HG03135 (cell line): ENCODE measurements at regions not wholly inside any gene's neighbourhood (a gene's known extent, or its start where the extent isn't known, plus 50 kb on each side); places are given as distances from the start of the nearest gene placed in this dataset.
"Not testable (repeated sequence)": the region's sequence is repeated elsewhere in the genome, so short reads cannot be mapped to it uniquely, and the experiment has no call there.

Experiments
- ATAC-seq: cut with Tn5 transposase; IDR thresholded peaks from one replicate; pipeline ENCODE4 v1.9.1; 2021; ENCODE audit warnings: mild to moderate bottlenecking, moderate library complexity; ENCODE audit not compliant: unreplicated experiment

DNA sequence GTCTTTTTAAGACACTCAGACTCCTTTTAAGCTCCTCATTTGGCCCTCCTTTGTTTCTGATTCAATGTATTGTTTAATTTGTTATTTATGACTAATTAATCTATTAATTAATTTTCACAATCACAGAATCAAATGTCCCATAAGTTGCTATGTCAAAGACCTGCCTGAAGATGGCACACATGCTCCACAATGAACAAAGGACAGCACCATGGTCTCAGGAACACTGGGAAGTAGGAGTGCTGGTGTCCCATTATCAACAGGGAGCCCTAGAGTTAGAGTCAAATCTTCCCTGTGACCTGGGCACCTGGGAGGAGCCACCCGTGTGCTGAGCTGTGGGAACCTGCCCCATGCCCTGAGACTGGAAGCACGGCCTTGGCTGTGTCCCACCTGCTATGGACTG lies 1164.3 kb downstream of the RPIA start:
- not testable (repeated sequence) for ATAC-seq

DNA sequence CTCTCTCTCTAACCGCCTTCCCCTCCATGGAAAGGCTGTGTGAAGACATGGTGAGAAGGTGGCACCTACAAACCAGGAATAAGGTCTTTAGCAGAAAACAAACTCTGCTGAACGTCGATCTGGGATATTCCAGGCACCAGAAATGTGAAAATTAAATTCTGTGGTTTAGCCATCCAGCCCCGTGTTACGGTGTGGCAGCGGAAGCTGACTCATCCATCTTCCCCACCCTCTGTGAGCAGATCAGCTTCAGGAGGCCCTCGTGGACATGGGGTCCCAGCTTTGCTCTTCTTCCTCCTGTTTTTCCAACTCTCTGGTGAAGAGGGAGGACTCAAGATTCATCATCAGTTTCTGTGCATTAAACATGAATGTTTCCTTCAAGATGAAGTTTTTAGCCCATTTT lies 1164.8 kb downstream of the RPIA start:
- ATAC-seq, result not testable (repeated sequence)

- not testable (repeated sequence) for ATAC-seq
Observed at GRCh38 chr2:89862164-89862563, 1170.7 kb downstream of the RPIA start.

DNA sequence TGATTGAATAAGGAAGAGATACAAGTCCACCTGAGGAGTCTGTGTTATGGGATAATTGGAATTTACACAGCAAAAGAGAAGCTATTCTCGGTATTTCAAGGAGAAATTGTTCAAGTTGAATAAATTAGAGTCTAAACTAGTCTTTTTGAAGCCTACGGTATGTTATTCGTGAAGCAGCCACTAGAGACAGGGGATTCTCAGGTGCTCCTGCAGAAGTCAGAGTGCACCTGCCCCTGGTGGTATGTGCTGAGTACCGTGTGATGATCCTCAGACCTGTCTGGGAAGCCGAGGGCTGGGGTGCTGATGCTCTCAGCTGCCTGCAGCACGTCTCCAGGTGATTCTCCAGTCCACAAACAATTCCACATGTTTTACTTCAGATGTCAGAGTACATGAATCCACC lies 1171.7 kb downstream of the RPIA start:
- ATAC-seq, result not testable (repeated sequence)

GRCh38 chr2:89874810-89875595 lies 1183.5 kb downstream of the RPIA start:
- ATAC-seq, result not testable (repeated sequence)

- ATAC-seq, result not testable (repeated sequence)
Observed at GRCh38 chr2:89876445-89876844, 1185.0 kb downstream of the RPIA start.

- not testable (repeated sequence) for ATAC-seq
Observed at GRCh38 chr2:89876878-89877277, 1185.4 kb downstream of the RPIA start.

DNA sequence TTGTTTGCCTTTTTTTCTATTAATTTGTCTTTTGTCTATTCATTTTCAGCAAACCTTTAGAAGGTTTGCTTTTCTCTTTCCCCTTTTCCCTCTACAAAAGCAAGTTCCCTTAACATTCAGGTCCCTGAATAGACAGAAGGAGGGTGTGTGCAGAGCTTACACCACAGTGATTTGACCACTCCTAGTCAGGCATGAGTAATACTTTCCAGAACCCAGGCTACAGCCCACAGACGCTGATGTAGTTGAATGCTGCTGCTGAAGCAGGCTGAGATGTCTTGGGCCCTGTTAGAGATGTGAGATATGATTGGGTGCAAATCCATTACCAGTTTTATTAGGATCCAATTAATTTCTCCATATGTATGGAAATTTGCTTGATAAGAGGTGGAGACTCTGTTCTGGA lies 1191.4 kb downstream of the RPIA start:
- ATAC-seq, result not testable (repeated sequence)

GRCh38 chr2:89883624-89884023 lies 1192.2 kb downstream of the RPIA start:
- not testable (repeated sequence) for ATAC-seq

GRCh38 chr2:89885071-89885470 lies 1193.6 kb downstream of the RPIA start:
- not testable (repeated sequence) for ATAC-seq

- ATAC-seq, result not testable (repeated sequence)
Observed at GRCh38 chr2:89888693-89889092, 1197.2 kb downstream of the RPIA start.

GRCh38 chr2:89890185-89890773 lies 1198.8 kb downstream of the RPIA start:
- not testable (repeated sequence) for ATAC-seq

DNA sequence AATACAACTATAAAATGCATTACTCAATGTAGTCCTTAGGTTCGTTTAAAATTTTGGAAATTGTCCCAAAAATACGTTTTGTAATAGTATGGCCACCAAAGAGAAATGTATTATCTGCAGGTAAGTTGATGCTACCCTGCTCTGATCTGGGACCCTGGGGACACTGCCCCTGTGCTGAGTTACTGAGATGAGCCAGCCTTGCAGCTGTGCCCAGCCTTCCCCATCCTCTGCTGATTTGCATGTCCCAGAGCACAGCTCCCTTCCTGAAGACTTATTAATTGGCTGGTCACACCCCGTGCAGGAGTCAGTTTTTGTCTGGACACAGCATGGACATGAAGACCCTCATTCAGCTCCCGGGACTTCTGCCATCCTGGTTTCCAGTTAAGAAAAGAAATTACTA lies 1203.5 kb downstream of the RPIA start:
- ATAC-seq, result not testable (repeated sequence)

- not testable (repeated sequence) for ATAC-seq
Observed at GRCh38 chr2:89895629-89896028, 1204.2 kb downstream of the RPIA start.

GRCh38 chr2:89927018-89927417 lies 1235.5 kb downstream of the RPIA start:
- not testable (repeated sequence) for ATAC-seq

DNA sequence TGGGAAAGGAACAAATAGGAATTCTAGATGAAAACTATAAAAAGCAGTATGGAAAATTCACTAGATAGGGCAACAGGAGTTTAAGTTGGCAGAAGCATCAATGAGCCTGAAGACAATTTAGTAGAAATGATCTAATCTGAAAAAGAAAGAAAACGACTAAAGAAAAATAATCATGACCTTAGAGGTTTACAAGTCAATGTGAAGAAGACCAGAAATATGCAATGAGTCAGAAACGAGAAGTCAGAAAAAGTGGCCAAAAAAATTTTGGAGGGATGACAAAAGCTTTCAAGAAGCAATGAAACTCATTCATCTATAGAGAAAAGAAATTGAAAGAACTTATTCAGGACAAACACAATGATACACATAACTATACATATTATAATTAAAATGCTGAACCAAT lies 1244.0 kb downstream of the RPIA start:
- not testable (repeated sequence) for ATAC-seq

DNA sequence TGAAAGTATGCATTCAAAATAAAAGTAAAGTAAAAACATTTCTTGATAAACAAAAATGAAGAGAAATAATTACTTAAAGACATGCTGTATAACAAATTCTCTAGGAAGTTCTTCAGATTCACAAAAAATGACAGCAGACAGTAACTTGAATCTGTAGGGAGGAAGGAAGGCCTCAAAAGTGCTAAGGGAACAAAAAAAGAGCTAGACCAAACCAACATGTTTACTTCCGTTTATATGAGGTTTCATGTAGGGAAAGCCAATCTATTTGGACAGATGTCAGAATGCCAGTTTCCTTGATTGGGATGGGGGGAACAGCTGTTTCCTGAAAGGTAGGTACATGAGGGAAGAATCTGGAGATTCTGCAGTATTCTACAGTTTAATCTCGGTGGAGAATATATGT lies 1244.5 kb downstream of the RPIA start:
- not testable (repeated sequence) for ATAC-seq

- not testable (repeated sequence) for ATAC-seq
Observed at GRCh38 chr2:89936559-89936958, 1245.1 kb downstream of the RPIA start.

- ATAC-seq, result peak; percentile 96
Observed at GRCh38 chr2:89938756-89939155, 1247.3 kb downstream of the RPIA start.

DNA sequence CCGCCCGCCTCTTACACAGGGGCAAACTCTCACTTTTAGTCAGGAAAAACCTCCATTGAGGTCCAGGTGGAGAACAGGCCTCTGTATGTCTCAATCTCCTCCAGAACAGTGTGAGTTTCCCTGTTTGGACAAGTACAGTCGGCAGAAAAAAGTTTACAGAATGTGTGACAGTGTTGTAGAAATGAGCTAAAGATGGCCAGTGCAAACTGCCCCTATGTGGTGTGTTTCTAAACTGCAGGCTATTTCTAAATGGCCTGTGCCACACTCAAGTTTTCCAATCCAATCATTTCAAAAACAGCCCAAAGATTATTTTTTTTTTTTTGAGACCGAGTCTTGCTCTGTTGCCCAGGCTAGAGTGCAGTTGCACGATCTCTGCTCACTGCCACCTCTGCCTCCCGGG lies 1252.8 kb downstream of the RPIA start:
- ATAC-seq, result not testable (repeated sequence)

GRCh38 chr2:89945004-89945616 lies 1253.6 kb downstream of the RPIA start:
- ATAC-seq, result not testable (repeated sequence)
